Small intestine (tissue), 7 donors: ENCODE measurements at regions not wholly inside any gene's neighbourhood (a gene's known extent, or its start where the extent isn't known, plus 50 kb on each side); places are given as distances from the start of the nearest gene placed in this dataset.

Experiments used
- DNase-seq, 2 donors: peaks; one replicate each; pipeline versions ENCODE4 v3.0.0 to v3.0.0-alpha.2; 2013
- FAIRE-seq: peaks from 2 replicates; lab custom pipeline; 2012; peaks lifted over from hg19 to GRCh38; lab: Jason Lieb, UNC
- H3K27ac ChIP-seq, 3 donors: one replicate each; pipeline ENCODE4 v1.5.1; 2013; ENCODE audit warnings: low read length in 2 of 3, mild to moderate bottlenecking in 2 of 3, control low read depth in 1 of 3, inconsistent platforms in 1 of 3, low read depth in 1 of 3, moderate library complexity in 1 of 3
- H3K27me3 ChIP-seq, 3 donors: one replicate each; pipeline ENCODE4 v1.6.1; 2013; ENCODE audit warnings: low read length in 3 of 3, inconsistent platforms in 1 of 3; ENCODE audit not compliant: control insufficient read depth in 3 of 3, insufficient read depth in 3 of 3
- H3K36me3 ChIP-seq, 3 donors: one replicate each; pipeline ENCODE4 v1.6.1; 2013; ENCODE audit warnings: low read length in 3 of 3, inconsistent platforms in 1 of 3, low read depth in 1 of 3, mild to moderate bottlenecking in 1 of 3, moderate library complexity in 1 of 3; ENCODE audit not compliant: control insufficient read depth in 3 of 3, insufficient read depth in 2 of 3
- H3K4me1 ChIP-seq, 3 donors: one replicate each; pipeline ENCODE4 v1.6.1; 2013; ENCODE audit warnings: low read length in 2 of 3, inconsistent platforms in 1 of 3, low read depth in 1 of 3, mild to moderate bottlenecking in 1 of 3, moderate library complexity in 1 of 3; ENCODE audit not compliant: control insufficient read depth in 3 of 3, insufficient read depth in 2 of 3
- H3K4me3 ChIP-seq, 3 donors: one replicate each; pipeline ENCODE4 v1.5.1; 2013; ENCODE audit warnings: low read length in 3 of 3, control low read depth in 1 of 3, inconsistent platforms in 1 of 3, low read depth in 1 of 3, mild to moderate bottlenecking in 1 of 3, moderate library complexity in 1 of 3
- H3K9me3 ChIP-seq, 2 donors: one replicate each; pipeline ENCODE4 v1.6.1; 2013; ENCODE audit warnings: low read depth in 1 of 2, low read length in 1 of 2; ENCODE audit not compliant: control insufficient read depth in 2 of 2, insufficient read depth in 1 of 2
- WGBS, 3 donors: extraction: QIAGEN DNeasy Blood & Tissue Kit; methylation state at CpG; one replicate each; pipeline ENCODE4 v1.1.7; 2013; 5-methylcytosine and 5-hydroxymethylcytosine counted together
- donor health status: healthy with polysubstance abuse.
- donor health status: control.
- donor health status: control.
- donor health status: Bipolar disorder and iron deficiency.
- donor health status: healthy.

GRCh38 chr4:18445110-18445509 is 423.6 kb upstream of the LCORL start:
- Histone ChIP-seq H3K4me1 (peaks cover 0 to 5% (median 1%) of the 10 kb centered on the region in 3 donors), H3K27ac (peak overlapping the region in 1 of 3 donors; percentile 53), H3K27me3 (no peaks in the 10 kb centered on the region), H3K9me3 (peaks cover 0 to 3% of the 10 kb centered on the region in 2 donors), H3K36me3 (no peaks in the 10 kb centered on the region), H3K4me3 (no peak overlapping the region)
- FAIRE-seq (no peak), DNase-seq (no peak)
- 82 to 88% (median 88%) methylated on average over 4 of the region's 4 CpGs for WGBS, 3 donors

GRCh38 chr4:18444206-18444605 is 422.7 kb upstream of the LCORL start:
- H3K4me1 ChIP-seq = peaks cover 0 to 5% (median 3%) of the 10 kb centered on the region in 3 donors
- H3K27me3 ChIP-seq = no peaks in the 10 kb centered on the region
- H3K9me3 ChIP-seq = peaks cover 0 to 3% of the 10 kb centered on the region in 2 donors
- no peaks in the 10 kb centered on the region for H3K36me3 ChIP-seq
- H3K27ac ChIP-seq = peak overlapping the region in 1 of 3 donors; percentile 53
- DNase-seq = peak; percentile 70 to 71
- no peak overlapping the region for H3K4me3 ChIP-seq
- WGBS, 3 donors = 44 to 71% (median 53%) methylated on average over 3 of the region's 3 CpGs
- FAIRE-seq = no peak

- Histone ChIP-seq H3K4me1 (peaks cover 0 to 5% (median 3%) of the 10 kb centered on the region in 3 donors), H3K36me3 (peaks cover 0 to 3% (median 0%) of the 10 kb centered on the region in 3 donors), H3K4me3 (no peak overlapping the region), H3K9me3 (peaks cover 0 to 1% of the 10 kb centered on the region in 2 donors), H3K27me3 (no peaks in the 10 kb centered on the region), H3K27ac (no peak overlapping the region)
- no peak for DNase-seq
- FAIRE-seq = no peak
- 58 to 83% (median 62%) methylated on average over 1 of the region's 1 CpG for WGBS, 3 donors
These were observed 421.4 kb upstream of the LCORL start for GRCh38 chr4:18442957-18443356.

GRCh38 chr4:18441676-18442075 is 420.1 kb upstream of the LCORL start:
- WGBS, 3 donors = 61 to 81% (median 76%) methylated on average over 2 of the region's 2 CpGs
- Histone ChIP-seq H3K4me3 (no peak overlapping the region), H3K4me1 (peaks cover 0 to 5% (median 3%) of the 10 kb centered on the region in 3 donors), H3K9me3 (no peaks in the 10 kb centered on the region), H3K27me3 (no peaks in the 10 kb centered on the region), H3K36me3 (peaks cover 0 to 3% (median 0%) of the 10 kb centered on the region in 3 donors), H3K27ac (no peak overlapping the region)
- FAIRE-seq (no peak), DNase-seq (no peak)

GRCh38 chr4:18441203-18441590 is 419.6 kb upstream of the LCORL start:
- H3K27me3 ChIP-seq = no peaks in the 10 kb centered on the region
- peaks cover 0 to 3% (median 0%) of the 10 kb centered on the region in 3 donors for H3K36me3 ChIP-seq
- DNase-seq (no peak), FAIRE-seq (no peak)
- H3K9me3 ChIP-seq = no peaks in the 10 kb centered on the region
- H3K27ac ChIP-seq = no peak overlapping the region
- peaks cover 0 to 5% (median 3%) of the 10 kb centered on the region in 3 donors for H3K4me1 ChIP-seq
- 76 to 90% (median 83%) methylated on average over 3 of the region's 3 CpGs for WGBS, 3 donors
- H3K4me3 ChIP-seq = no peak overlapping the region

- H3K4me3 ChIP-seq = no peak overlapping the region
- DNase-seq = no peak
- 54 to 59% (median 55%) methylated on average over 7 of the region's 7 CpGs for WGBS, 3 donors
- peak overlapping the region in 1 of 3 donors; percentile 8 for H3K27ac ChIP-seq
- no peak for FAIRE-seq
- H3K27me3 ChIP-seq = no peaks in the 10 kb centered on the region
- H3K36me3 ChIP-seq = peaks cover 0 to 3% (median 0%) of the 10 kb centered on the region in 3 donors
- peaks cover 0 to 5% (median 3%) of the 10 kb centered on the region in 3 donors for H3K4me1 ChIP-seq
- no peaks in the 10 kb centered on the region for H3K9me3 ChIP-seq
These were observed 419.1 kb upstream of the LCORL start for GRCh38 chr4:18440527-18441202.

- Histone ChIP-seq H3K4me3 (no peak overlapping the region), H3K4me1 (peaks cover 0 to 5% (median 3%) of the 10 kb centered on the region in 3 donors), H3K36me3 (peaks cover 0 to 3% (median 0%) of the 10 kb centered on the region in 3 donors), H3K27me3 (no peaks in the 10 kb centered on the region), H3K9me3 (no peaks in the 10 kb centered on the region), H3K27ac (peak overlapping the region in 1 of 3 donors; percentile 78)
- DNase-seq = peak; percentile 66 to 84
- no peak for FAIRE-seq
- 76 to 81% (median 78%) methylated on average over 3 of the region's 3 CpGs for WGBS, 3 donors
These were observed 417.8 kb upstream of the LCORL start for GRCh38 chr4:18439311-18439710.

- FAIRE-seq = no peak
These were observed 414.2 kb upstream of the LCORL start for GRCh38 chr4:18435781-18436180.

More at GRCh38 chr4:18435781-18436180, 414.2 kb upstream of the LCORL start:
- peaks cover 0 to 3% (median 0%) of the 10 kb centered on the region in 3 donors for H3K36me3 ChIP-seq
- no peaks in the 10 kb centered on the region for H3K27me3 ChIP-seq
- no peak for DNase-seq
- no peak overlapping the region for H3K27ac ChIP-seq
- peaks cover 0 to 4% (median 2%) of the 10 kb centered on the region in 3 donors for H3K4me1 ChIP-seq
- H3K4me3 ChIP-seq = no peak overlapping the region
- H3K9me3 ChIP-seq = no peaks in the 10 kb centered on the region
